Ascending aorta (tissue), 2 donors: ENCODE measurements at regions not wholly inside any gene's neighbourhood (a gene's known extent, or its start where the extent isn't known, plus 50 kb on each side); places are given as distances from the start of the nearest gene placed in this dataset.

Experiments used
- DNase-seq, 2 donors: peaks; one replicate each; pipeline ENCODE4 v3.0.0-alpha.2; 2019; ENCODE audit warnings: low spot score in 2 of 2
- H3K27ac ChIP-seq, 2 donors: fragments of 200-600 bp; sonication (generic); one replicate each; pipeline ENCODE4 v1.5.1; 2016 to 2017; ENCODE audit warnings: mild to moderate bottlenecking in 1 of 2
- H3K27me3 ChIP-seq: fragments of 200-600 bp; sonication (generic); one replicate; pipeline ENCODE4 v1.5.1; 2017
- H3K36me3 ChIP-seq, 2 donors: fragments of 200-600 bp; sonication (generic); one replicate each; pipeline ENCODE4 v1.5.1; 2016
- H3K4me1 ChIP-seq, 2 donors: fragments of 200-600 bp; sonication (generic); one replicate each; pipeline ENCODE4 v1.5.1; 2016 to 2017; ENCODE audit warnings: mild to moderate bottlenecking in 1 of 2
- H3K4me3 ChIP-seq, 2 donors: fragments of 200-600 bp; sonication (generic); one replicate each; pipeline ENCODE4 v1.5.1; 2016 to 2017; ENCODE audit warnings: mild to moderate bottlenecking in 1 of 2
- H3K9me3 ChIP-seq, 2 donors: fragments of 200-600 bp; sonication (generic); one replicate each; pipeline ENCODE4 v1.5.1; 2016
- intact Hi-C: fragments of 100-400 bp; cut with DNase I; formaldehyde crosslinking; loops from one replicate; pipeline ENCODE4 v1.15.1; 2023
- TF ChIP-seq, protein P1 (sequence below), 3 experiments: fragments of 200-600 bp in 2 of 3; fragments of 450-650 bp in 1 of 3; sonication (generic) in 2 of 3; IDR thresholded peaks; one replicate each; pipeline ENCODE4 v1.5.1; 2016 to 2019; ENCODE audit warnings: antibody characterized with exemption in 3 of 3, mild to moderate bottlenecking in 1 of 3, moderate library complexity in 1 of 3

- DNase-seq = no peak
- Histone ChIP-seq H3K9me3 (no peaks in the 10 kb centered on the region), H3K4me3 (no peak overlapping the region), H3K27me3 (no peaks in the 10 kb centered on the region), H3K27ac (no peak overlapping the region), H3K4me1 (no peaks in the 10 kb centered on the region), H3K36me3 (no peaks in the 10 kb centered on the region)
- intact Hi-C loops = no loop called here
- TF ChIP-seq, protein P1, sequence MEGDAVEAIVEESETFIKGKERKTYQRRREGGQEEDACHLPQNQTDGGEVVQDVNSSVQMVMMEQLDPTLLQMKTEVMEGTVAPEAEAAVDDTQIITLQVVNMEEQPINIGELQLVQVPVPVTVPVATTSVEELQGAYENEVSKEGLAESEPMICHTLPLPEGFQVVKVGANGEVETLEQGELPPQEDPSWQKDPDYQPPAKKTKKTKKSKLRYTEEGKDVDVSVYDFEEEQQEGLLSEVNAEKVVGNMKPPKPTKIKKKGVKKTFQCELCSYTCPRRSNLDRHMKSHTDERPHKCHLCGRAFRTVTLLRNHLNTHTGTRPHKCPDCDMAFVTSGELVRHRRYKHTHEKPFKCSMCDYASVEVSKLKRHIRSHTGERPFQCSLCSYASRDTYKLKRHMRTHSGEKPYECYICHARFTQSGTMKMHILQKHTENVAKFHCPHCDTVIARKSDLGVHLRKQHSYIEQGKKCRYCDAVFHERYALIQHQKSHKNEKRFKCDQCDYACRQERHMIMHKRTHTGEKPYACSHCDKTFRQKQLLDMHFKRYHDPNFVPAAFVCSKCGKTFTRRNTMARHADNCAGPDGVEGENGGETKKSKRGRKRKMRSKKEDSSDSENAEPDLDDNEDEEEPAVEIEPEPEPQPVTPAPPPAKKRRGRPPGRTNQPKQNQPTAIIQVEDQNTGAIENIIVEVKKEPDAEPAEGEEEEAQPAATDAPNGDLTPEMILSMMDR (IDR thresholded peaks at IDR 0.05) = no peak
Measured at GRCh38 chr10:53477313-53477675, 704.7 kb upstream of the MBL2 start.

GRCh38 chr10:53476650-53477312, 704.2 kb upstream of the MBL2 start:
- DNase-seq = no peak
- intact Hi-C loops = no loop called here
- Histone ChIP-seq H3K9me3 (no peaks in the 10 kb centered on the region), H3K27ac (no peak overlapping the region), H3K4me1 (no peaks in the 10 kb centered on the region), H3K36me3 (no peaks in the 10 kb centered on the region), H3K4me3 (no peak overlapping the region), H3K27me3 (no peaks in the 10 kb centered on the region)
- TF ChIP-seq, protein P1 (IDR thresholded peaks at IDR 0.05) = no peak

- Histone ChIP-seq H3K27ac (no peak overlapping the region), H3K36me3 (no peaks in the 10 kb centered on the region), H3K4me1 (no peaks in the 10 kb centered on the region), H3K27me3 (no peaks in the 10 kb centered on the region), H3K4me3 (no peak overlapping the region), H3K9me3 (no peaks in the 10 kb centered on the region)
- intact Hi-C loops = no loop called here
- no peak for DNase-seq
- TF ChIP-seq, protein P1 (IDR thresholded peaks at IDR 0.05) = no peak
Measured at GRCh38 chr10:53469383-53469782, 696.8 kb upstream of the MBL2 start.

DNA sequence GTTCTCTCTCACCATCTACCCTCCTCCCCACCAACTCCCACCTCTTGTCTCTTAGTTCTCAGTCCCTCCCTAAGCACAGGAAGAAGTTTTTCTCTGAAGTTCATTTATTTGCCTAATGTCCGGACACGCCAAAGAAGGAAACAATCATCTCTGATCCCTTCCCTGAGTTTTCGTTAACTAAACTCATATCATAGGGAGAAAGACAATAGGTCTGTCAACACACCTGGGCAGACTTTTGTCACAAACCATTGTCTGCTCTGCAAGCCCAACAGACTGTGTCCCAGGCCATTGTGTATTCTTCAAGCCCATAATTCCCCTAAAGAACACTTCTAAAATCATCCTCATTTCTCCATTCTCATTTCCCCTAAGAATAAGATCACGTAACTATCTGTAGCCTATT, 691.0 kb upstream of the MBL2 start:
- no peak overlapping the region for H3K4me3 ChIP-seq
- TF ChIP-seq, protein P1 (IDR thresholded peaks at IDR 0.05) = no peak
- H3K27ac ChIP-seq = no peak overlapping the region
- H3K36me3 ChIP-seq = no peaks in the 10 kb centered on the region
- no peaks in the 10 kb centered on the region for H3K27me3 ChIP-seq
- H3K4me1 ChIP-seq = no peaks in the 10 kb centered on the region
- H3K9me3 ChIP-seq = no peaks in the 10 kb centered on the region
- intact Hi-C loops = no loop called here
- no peak for DNase-seq

GRCh38 chr10:53458007-53458406, 685.4 kb upstream of the MBL2 start:
- H3K27ac ChIP-seq = no peak overlapping the region

More at GRCh38 chr10:53458007-53458406, 685.4 kb upstream of the MBL2 start:
- Histone ChIP-seq H3K36me3 (no peaks in the 10 kb centered on the region), H3K4me3 (no peak overlapping the region), H3K4me1 (no peaks in the 10 kb centered on the region), H3K27me3 (no peaks in the 10 kb centered on the region), H3K9me3 (no peaks in the 10 kb centered on the region)
- intact Hi-C loops = no loop called here
- TF ChIP-seq, protein P1 (IDR thresholded peaks at IDR 0.05) = no peak
- no peak for DNase-seq
